ENCODE measurements at regions not wholly inside any gene's neighbourhood (a gene's known extent, or its start where the extent isn't known, plus 50 kb on each side); places are given as distances from the start of the nearest gene placed in this dataset.

GRCh38 chr15:94168250-94168649 is 63.1 kb upstream of the MCTP2 start:
- Histone ChIP-seq H3K9ac (no peak overlapping the region), H3K4me1 (ENCODE audit: control insufficient read depth in 1 of 2, insufficient read depth in 2 of 2, low read depth in 1 of 2, low read length in 1 of 2) (no peaks in the 10 kb centered on the region), H3K79me2 (ENCODE audit: insufficient read depth) (no peaks in the 10 kb centered on the region), H3K9me2 (no peaks in the 10 kb centered on the region), H3K36me3 (replicated peaks in 1 of 2; ENCODE audit: control insufficient read depth in 1 of 2, insufficient read depth in 2 of 2, low read length in 1 of 2) (no peaks in the 10 kb centered on the region), H2AFZ (ENCODE audit: low read depth) (no peak overlapping the region), H3K4me2 (no peak overlapping the region), H3F3A (replicated peaks; ENCODE audit: insufficient read depth) (no peaks in the 10 kb centered on the region), H3K27me3 (ENCODE audit: insufficient read depth) (no peaks in the 10 kb centered on the region), H3K27ac (ENCODE audit: low read depth in 2 of 2, low read length in 1 of 2) (no peak overlapping the region), H4K20me1 (ENCODE audit: insufficient read depth) (no peaks in the 10 kb centered on the region), H3K9me3 (no peaks in the 10 kb centered on the region), H3K4me3 (ENCODE audit: low read depth in 2 of 2, low read length in 1 of 2) (no peak overlapping the region)
- POLR2A ChIA-PET: no interaction called here
- no peak for TF ChIP-seq SIN3A (IDR thresholded peaks at IDR 0.05; ENCODE audit: borderline replicate concordance, low read depth, low read length)
- TF ChIP-seq TCF12 (IDR thresholded peaks at IDR 0.05): no peak
- TF ChIP-seq MXI1 (IDR thresholded peaks at IDR 0.05; ENCODE audit: low read depth, low read length): no peak
- TF ChIP-seq PBX3 (IDR thresholded peaks at IDR 0.05): no peak
- TF ChIP-seq TEAD4 (IDR thresholded peaks at IDR 0.05; ENCODE audit: borderline replicate concordance, insufficient read depth): no peak
- no peak for TF ChIP-seq EZH2phosphoT487 (IDR thresholded peaks at IDR 0.05; ENCODE audit: borderline replicate concordance, low read depth)
- peak; percentile 34 for TF ChIP-seq CTCF (IDR thresholded peaks at IDR 0.05)
- CTCF ChIA-PET: interaction anchor here (0.7 to 12.4 kb wide), 2 partner anchors 137 to 156 kb away, joined by 3 to 364 read pairs; no protein-coding TSS in a partner anchor
- WGBS (ENCODE audit: low lambda C conversion rate): 55% methylated on average over 8 of the region's 8 CpGs
- DNase-seq: no peak

- no peak overlapping the region for H3K27ac ChIP-seq (ENCODE audit: low read depth in 2 of 2, low read length in 1 of 2)
- WGBS (ENCODE audit: low lambda C conversion rate): 44% methylated on average over 3 of the region's 3 CpGs
- H4K20me1 ChIP-seq (ENCODE audit: insufficient read depth): no peaks in the 10 kb centered on the region
- H3K27me3 ChIP-seq (ENCODE audit: insufficient read depth): no peaks in the 10 kb centered on the region
- TF ChIP-seq ZBTB33 (IDR thresholded peaks at IDR 0.05; ENCODE audit: borderline replicate concordance, low read depth) (no peak), EP300 (IDR thresholded peaks at IDR 0.05; ENCODE audit: borderline replicate concordance in 1 of 2, low read depth in 1 of 2, low read length in 1 of 2) (no peak), CTCF (IDR thresholded peaks at IDR 0.05) (no peak), RFX5 (IDR thresholded peaks at IDR 0.05; ENCODE audit: low read length) (no peak), FOXJ3 (CRISPR knock-in tag; IDR thresholded peaks at IDR 0.05) (no peak), GATA2 (CRISPR knock-in tag; IDR thresholded peaks at IDR 0.05) (no peak), POLR2AphosphoS5 (IDR thresholded peaks at IDR 0.05; ENCODE audit: low read depth, low read length) (no peak), SMC3 (IDR thresholded peaks at IDR 0.05; ENCODE audit: low read depth, low read length) (no peak), IRF3 (IDR thresholded peaks at IDR 0.05; ENCODE audit: low read depth, low read length) (no peak)
- H3K79me2 ChIP-seq (ENCODE audit: insufficient read depth): no peaks in the 10 kb centered on the region
- H3K4me2 ChIP-seq: no peak overlapping the region
- ChIA-PET CTCF (interaction anchor here (0.9 to 12.4 kb wide), 30 partner anchors 8 to 296 kb away, joined by 3 to 364 read pairs (median 8); partner anchors contain the start of gene MCTP2), POLR2A (no interaction called here)
- H3K4me3 ChIP-seq (ENCODE audit: low read depth in 2 of 2, low read length in 1 of 2): no peak overlapping the region
- no peaks in the 10 kb centered on the region for H3K36me3 ChIP-seq (replicated peaks in 1 of 2; ENCODE audit: control insufficient read depth in 1 of 2, insufficient read depth in 2 of 2, low read length in 1 of 2)
- no peak for DNase-seq
- no peaks in the 10 kb centered on the region for H3K4me1 ChIP-seq (ENCODE audit: control insufficient read depth in 1 of 2, insufficient read depth in 2 of 2, low read depth in 1 of 2, low read length in 1 of 2)
- H2AFZ ChIP-seq (ENCODE audit: low read depth): no peak overlapping the region
- H3F3A ChIP-seq (replicated peaks; ENCODE audit: insufficient read depth): no peaks in the 10 kb centered on the region
- no peak overlapping the region for H3K9ac ChIP-seq
- no peaks in the 10 kb centered on the region for H3K9me2 ChIP-seq
- no peaks in the 10 kb centered on the region for H3K9me3 ChIP-seq
Observed at GRCh38 chr15:94164971-94165370, 66.4 kb upstream of the MCTP2 start.

All from SK-N-SH (cell line).